GM23248 (cell line): ENCODE measurements at regions not wholly inside any gene's neighbourhood (a gene's known extent, or its start where the extent isn't known, plus 50 kb on each side); places are given as distances from the start of the nearest gene placed in this dataset.

Source experiments
- EZH2 ChIP-seq: fragments of 200-600 bp; sonication (generic); IDR thresholded peaks from 2 replicates; pipeline ENCODE4 v1.6.1; 2018; ENCODE audit warnings: antibody characterized with exemption, mild to moderate bottlenecking; ENCODE audit not compliant: insufficient read depth, poor library complexity, severe bottlenecking
- EZH2phosphoT487 ChIP-seq: fragments of 200-600 bp; sonication (generic); IDR thresholded peaks from 2 replicates; pipeline ENCODE4 v1.6.1; 2018; ENCODE audit warnings: antibody characterized with exemption, moderate library complexity, mild to moderate bottlenecking, low read depth; ENCODE audit not compliant: insufficient read depth

- TF ChIP-seq EZH2: no peak
- no peak for TF ChIP-seq EZH2phosphoT487
Observed at GRCh38 chr4:8922481-8922880, 50.8 kb upstream of the HMX1 start.
